ENCODE measurements at regions not wholly inside any gene's neighbourhood (a gene's known extent, or its start where the extent isn't known, plus 50 kb on each side); places are given as distances from the start of the nearest gene placed in this dataset.

DNA sequence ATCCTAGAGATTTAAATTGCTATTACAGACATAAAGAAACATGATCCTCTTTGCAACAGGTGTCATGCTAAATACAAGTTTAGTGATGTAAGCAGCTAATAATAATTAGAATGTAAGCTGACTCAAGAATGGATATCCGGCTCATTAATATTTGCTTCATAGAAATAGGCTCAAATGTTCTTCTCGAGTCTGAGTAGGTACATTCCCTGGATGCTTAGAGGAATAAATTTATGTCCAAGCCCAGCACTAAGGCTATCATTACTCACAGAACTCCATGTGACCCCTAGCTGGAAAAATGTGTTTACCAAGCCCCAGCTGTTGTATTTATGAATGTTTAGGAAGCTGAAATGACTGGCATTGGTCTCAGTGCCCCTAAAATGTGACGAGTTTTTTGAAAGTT, 87.6 kb upstream of the TSPAN7 start:
- Histone ChIP-seq H3K36me3 (ENCODE audit: control insufficient read depth, insufficient read depth, low read length) (no peaks in the 10 kb centered on the region), H3K4me3 (ENCODE audit: low read depth, low read length) (no peak overlapping the region), H3K27me3 (ENCODE audit: control insufficient read depth, insufficient read depth, low read length) (no peaks in the 10 kb centered on the region)
- CTCF ChIA-PET: no interaction called here
- TF ChIP-seq, protein P1, sequence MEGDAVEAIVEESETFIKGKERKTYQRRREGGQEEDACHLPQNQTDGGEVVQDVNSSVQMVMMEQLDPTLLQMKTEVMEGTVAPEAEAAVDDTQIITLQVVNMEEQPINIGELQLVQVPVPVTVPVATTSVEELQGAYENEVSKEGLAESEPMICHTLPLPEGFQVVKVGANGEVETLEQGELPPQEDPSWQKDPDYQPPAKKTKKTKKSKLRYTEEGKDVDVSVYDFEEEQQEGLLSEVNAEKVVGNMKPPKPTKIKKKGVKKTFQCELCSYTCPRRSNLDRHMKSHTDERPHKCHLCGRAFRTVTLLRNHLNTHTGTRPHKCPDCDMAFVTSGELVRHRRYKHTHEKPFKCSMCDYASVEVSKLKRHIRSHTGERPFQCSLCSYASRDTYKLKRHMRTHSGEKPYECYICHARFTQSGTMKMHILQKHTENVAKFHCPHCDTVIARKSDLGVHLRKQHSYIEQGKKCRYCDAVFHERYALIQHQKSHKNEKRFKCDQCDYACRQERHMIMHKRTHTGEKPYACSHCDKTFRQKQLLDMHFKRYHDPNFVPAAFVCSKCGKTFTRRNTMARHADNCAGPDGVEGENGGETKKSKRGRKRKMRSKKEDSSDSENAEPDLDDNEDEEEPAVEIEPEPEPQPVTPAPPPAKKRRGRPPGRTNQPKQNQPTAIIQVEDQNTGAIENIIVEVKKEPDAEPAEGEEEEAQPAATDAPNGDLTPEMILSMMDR (IDR thresholded peaks at IDR 0.05; ENCODE audit: insufficient read depth, low read depth, low read length): no peak
- DNase-seq (ENCODE audit: low read depth): no peak
- POLR2A ChIA-PET: no interaction called here

DNA sequence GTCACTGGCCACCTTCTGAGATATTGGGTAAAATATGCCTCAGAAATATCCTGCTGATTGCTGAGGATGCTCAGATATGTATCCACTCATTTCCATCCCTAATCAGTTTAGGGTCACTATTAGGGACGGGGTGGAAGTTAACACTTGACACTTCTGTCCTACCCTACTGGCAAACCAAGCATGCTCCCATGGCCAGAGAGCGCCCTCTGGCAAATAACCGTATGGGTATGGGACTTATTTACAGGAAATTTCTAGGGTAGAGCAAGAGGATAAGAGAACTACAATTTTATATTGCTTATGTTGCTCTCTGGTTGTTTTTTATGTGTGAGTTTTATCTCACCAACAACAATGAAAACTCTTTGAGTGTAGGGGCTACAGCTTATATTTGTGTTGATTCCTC, 86.8 kb upstream of the TSPAN7 start:
- TF ChIP-seq, protein P1 (IDR thresholded peaks at IDR 0.05; ENCODE audit: insufficient read depth, low read depth, low read length): no peak
- ChIA-PET POLR2A (no interaction called here), CTCF (no interaction called here)
- Histone ChIP-seq H3K36me3 (ENCODE audit: control insufficient read depth, insufficient read depth, low read length) (no peaks in the 10 kb centered on the region), H3K27me3 (ENCODE audit: control insufficient read depth, insufficient read depth, low read length) (no peaks in the 10 kb centered on the region), H3K4me3 (ENCODE audit: low read depth, low read length) (no peak overlapping the region)
- no peak for DNase-seq (ENCODE audit: low read depth)

DNA sequence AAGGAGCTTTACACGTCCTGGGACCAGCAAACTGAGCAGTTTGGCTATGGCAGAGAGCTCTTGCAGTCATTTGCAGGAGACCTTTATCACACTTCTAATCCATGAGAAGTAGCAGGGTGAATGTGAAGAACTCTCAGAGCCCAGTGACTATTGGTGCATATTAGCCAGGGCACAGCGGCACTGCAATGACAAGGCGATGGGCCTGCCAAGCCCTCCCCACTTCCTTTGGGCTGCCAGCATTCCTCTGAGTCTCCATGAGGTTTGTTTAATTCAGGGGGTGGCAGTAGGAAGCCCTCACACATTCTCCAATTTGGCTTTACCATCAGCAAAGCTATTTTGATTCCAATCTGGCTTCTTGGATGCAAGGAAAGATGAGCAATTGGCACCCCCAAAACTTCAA, 79.2 kb upstream of the TSPAN7 start:
- Histone ChIP-seq H3K36me3 (ENCODE audit: control insufficient read depth, insufficient read depth, low read length) (no peaks in the 10 kb centered on the region), H3K27me3 (ENCODE audit: control insufficient read depth, insufficient read depth, low read length) (no peaks in the 10 kb centered on the region), H3K4me3 (ENCODE audit: low read depth, low read length) (no peak overlapping the region)
- no peak for DNase-seq (ENCODE audit: low read depth)
- ChIA-PET POLR2A (no interaction called here), CTCF (no interaction called here)
- TF ChIP-seq, protein P1 (IDR thresholded peaks at IDR 0.05; ENCODE audit: insufficient read depth, low read depth, low read length): no peak

DNA sequence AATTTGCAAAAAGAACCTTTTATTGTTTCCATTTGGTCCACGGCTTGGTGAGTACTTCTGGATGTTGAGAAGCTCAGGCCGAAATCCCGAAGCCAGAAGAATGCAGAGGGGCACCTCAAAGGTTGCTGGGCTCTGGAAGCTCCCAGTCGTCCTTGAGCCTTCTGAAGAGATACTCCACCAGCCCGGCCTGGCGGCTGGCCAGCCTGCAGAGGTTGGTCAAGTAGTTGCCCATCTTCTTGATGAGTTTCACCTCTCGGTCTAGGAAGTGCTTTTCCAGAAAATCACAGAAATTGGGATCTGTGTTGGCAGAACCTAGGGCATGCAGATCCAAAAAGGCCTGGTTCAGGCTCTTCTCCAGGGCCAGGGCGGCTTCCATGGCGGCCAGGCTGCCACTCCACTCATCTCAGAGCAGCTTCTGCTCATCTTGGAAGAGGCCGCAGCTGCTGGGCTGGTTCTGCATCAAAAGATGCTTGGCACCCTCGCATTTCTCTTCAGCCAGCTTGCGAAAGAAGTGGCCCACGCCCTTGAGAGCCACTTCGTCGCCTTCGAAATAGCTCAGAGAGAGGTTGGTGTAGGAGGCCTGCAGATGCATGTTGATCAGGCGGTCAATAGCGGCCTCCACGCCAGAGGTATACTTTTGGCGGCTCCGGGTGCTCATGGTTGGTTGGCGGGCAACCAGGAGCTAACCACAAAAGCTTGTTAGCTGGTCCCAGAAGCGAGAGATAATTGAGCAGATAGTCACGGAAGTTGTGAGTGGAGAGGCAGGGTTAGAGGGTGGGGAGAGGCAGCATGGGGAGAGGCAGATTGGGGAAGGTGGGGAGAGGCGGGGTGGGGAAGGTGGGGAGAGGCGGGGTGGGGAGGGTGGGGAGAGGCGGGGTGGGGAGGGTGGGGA, 76.5 kb upstream of the TSPAN7 start:
- ChIA-PET POLR2A (no interaction called here), CTCF (no interaction called here)
- no peaks in the 10 kb centered on the region for H3K36me3 ChIP-seq (ENCODE audit: control insufficient read depth, insufficient read depth, low read length)
- H3K4me3 ChIP-seq (ENCODE audit: low read depth, low read length): no peak overlapping the region
- TF ChIP-seq, protein P1 (IDR thresholded peaks at IDR 0.05; ENCODE audit: insufficient read depth, low read depth, low read length): no peak
- H3K27me3 ChIP-seq (ENCODE audit: control insufficient read depth, insufficient read depth, low read length): no peaks in the 10 kb centered on the region
- DNase-seq (ENCODE audit: low read depth): no peak

DNA sequence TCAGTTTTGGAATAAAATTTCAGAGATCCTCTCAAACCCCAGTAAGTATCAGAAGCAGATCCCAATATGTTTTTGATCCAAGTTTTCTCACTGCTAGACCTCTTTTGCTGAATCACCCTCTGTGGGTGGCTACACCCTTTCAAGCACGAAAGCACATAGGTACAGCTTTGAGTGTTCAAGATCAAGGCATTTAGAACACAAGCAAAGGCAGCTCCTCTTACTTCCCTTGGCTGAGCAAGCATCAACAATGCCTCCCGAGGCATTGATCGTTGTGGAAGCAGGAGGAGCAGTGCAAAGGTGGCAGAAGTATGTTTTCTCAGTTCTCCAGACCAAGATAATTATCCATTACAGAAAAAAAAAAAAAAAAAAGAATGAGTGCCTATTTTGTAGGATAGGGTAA, 72.0 kb upstream of the TSPAN7 start:
- TF ChIP-seq, protein P1 (IDR thresholded peaks at IDR 0.05; ENCODE audit: insufficient read depth, low read depth, low read length): no peak
- ChIA-PET POLR2A (no interaction called here), CTCF (no interaction called here)
- Histone ChIP-seq H3K36me3 (ENCODE audit: control insufficient read depth, insufficient read depth, low read length) (no peaks in the 10 kb centered on the region), H3K27me3 (ENCODE audit: control insufficient read depth, insufficient read depth, low read length) (no peaks in the 10 kb centered on the region), H3K4me3 (ENCODE audit: low read depth, low read length) (no peak overlapping the region)
- DNase-seq (ENCODE audit: low read depth): no peak

Measured in BJ (cell line).